Suprapubic skin (tissue), 4 donors: ENCODE measurements at regions not wholly inside any gene's neighbourhood (a gene's known extent, or its start where the extent isn't known, plus 50 kb on each side); places are given as distances from the start of the nearest gene placed in this dataset.

ENCODE experiments used
- DNase-seq, 2 donors: peaks; one replicate each; pipeline ENCODE4 v3.0.0-alpha.2; 2019; ENCODE audit warnings: low spot score in 2 of 2
- H3K27ac ChIP-seq: fragments of 200-600 bp; sonication (generic); one replicate; pipeline ENCODE4 v1.5.1; 2019
- H3K27me3 ChIP-seq: fragments of 200-600 bp; sonication (generic); one replicate; pipeline ENCODE4 v1.5.1; 2019
- H3K36me3 ChIP-seq: fragments of 200-600 bp; sonication (generic); one replicate; pipeline ENCODE4 v1.5.1; 2019
- H3K4me1 ChIP-seq: fragments of 200-600 bp; sonication (generic); one replicate; pipeline ENCODE4 v1.5.1; 2019
- H3K4me3 ChIP-seq: fragments of 200-600 bp; sonication (generic); one replicate; pipeline ENCODE4 v1.5.1; 2019; ENCODE audit warnings: mild to moderate bottlenecking
- H3K9me3 ChIP-seq: fragments of 200-600 bp; sonication (generic); one replicate; pipeline ENCODE4 v1.5.1; 2019
- CTCF ChIP-seq, 2 donors: fragments of 200-600 bp in 1 of 2; fragments of 450-650 bp in 1 of 2; sonication (generic) in 1 of 2; IDR thresholded peaks; one replicate each; pipeline ENCODE4 v1.5.1; 2016 to 2019; ENCODE audit warnings: antibody characterized with exemption in 2 of 2, mild to moderate bottlenecking in 1 of 2, moderate library complexity in 1 of 2
- EP300 ChIP-seq: sonication (generic); formaldehyde crosslinking; IDR thresholded peaks from one replicate; pipeline ENCODE4 v1.6.1; 2017; ENCODE audit warnings: antibody characterized with exemption
- POLR2A ChIP-seq, 2 donors: fragments of 450-650 bp; IDR thresholded peaks; one replicate each; pipeline ENCODE4 v1.6.1; 2017; ENCODE audit warnings: antibody characterized with exemption in 2 of 2, mild to moderate bottlenecking in 2 of 2, moderate library complexity in 2 of 2
- POLR2AphosphoS5 ChIP-seq, 3 donors: sonication (generic); formaldehyde crosslinking; IDR thresholded peaks; one replicate each; pipeline ENCODE4 v1.6.1; 2017; ENCODE audit warnings: antibody characterized with exemption in 3 of 3
- WGBS: methylation state at CpG from one replicate; pipeline ENCODE4 v1.1.5; 2018; 5-methylcytosine and 5-hydroxymethylcytosine counted together

- H3K4me3 ChIP-seq: no peak overlapping the region
- WGBS: 79% methylated on average over 1 of the region's 1 CpG
- H3K27ac ChIP-seq: no peak overlapping the region
- no peaks in the 10 kb centered on the region for H3K9me3 ChIP-seq
- no peak for DNase-seq
- no peaks in the 10 kb centered on the region for H3K36me3 ChIP-seq
- TF ChIP-seq POLR2A (IDR thresholded peaks at IDR 0.05): no peak
- TF ChIP-seq CTCF (IDR thresholded peaks at IDR 0.05): no peak
- TF ChIP-seq POLR2AphosphoS5 (IDR thresholded peaks at IDR 0.05): no peak
- TF ChIP-seq EP300: no peak
- no peaks in the 10 kb centered on the region for H3K4me1 ChIP-seq
- no peaks in the 10 kb centered on the region for H3K27me3 ChIP-seq
Measured at GRCh38 chr5:57684299-57684702, 201.7 kb upstream of the ACTBL2 start.

GRCh38 chr5:57683036-57683630 lies 200.5 kb upstream of the ACTBL2 start:
- no peak for TF ChIP-seq POLR2A (IDR thresholded peaks at IDR 0.05)
- no peak for TF ChIP-seq CTCF (IDR thresholded peaks at IDR 0.05)
- TF ChIP-seq POLR2AphosphoS5 (IDR thresholded peaks at IDR 0.05): no peak
- TF ChIP-seq EP300: no peak
- no peaks in the 10 kb centered on the region for H3K4me1 ChIP-seq
- no peaks in the 10 kb centered on the region for H3K27me3 ChIP-seq
- 73% methylated on average over 2 of the region's 2 CpGs for WGBS
- H3K36me3 ChIP-seq: no peaks in the 10 kb centered on the region
- no peak overlapping the region for H3K27ac ChIP-seq
- no peak overlapping the region for H3K4me3 ChIP-seq
- DNase-seq: no peak
- no peaks in the 10 kb centered on the region for H3K9me3 ChIP-seq

- Histone ChIP-seq H3K4me1 (no peaks in the 10 kb centered on the region), H3K27me3 (no peaks in the 10 kb centered on the region), H3K36me3 (no peaks in the 10 kb centered on the region), H3K27ac (no peak overlapping the region), H3K4me3 (no peak overlapping the region), H3K9me3 (no peaks in the 10 kb centered on the region)
- WGBS: 85% methylated on average over 3 of the region's 3 CpGs
- TF ChIP-seq POLR2A (IDR thresholded peaks at IDR 0.05): no peak
- no peak for TF ChIP-seq CTCF (IDR thresholded peaks at IDR 0.05)
- no peak for TF ChIP-seq EP300
- TF ChIP-seq POLR2AphosphoS5 (IDR thresholded peaks at IDR 0.05): no peak
- DNase-seq: no peak
Measured at GRCh38 chr5:57681942-57682341, 199.3 kb upstream of the ACTBL2 start.

GRCh38 chr5:57680686-57681085 lies 198.1 kb upstream of the ACTBL2 start:
- H3K4me3 ChIP-seq: no peak overlapping the region
- no peaks in the 10 kb centered on the region for H3K9me3 ChIP-seq
- WGBS: 56% methylated on average over 1 of the region's 1 CpG
- H3K4me1 ChIP-seq: no peaks in the 10 kb centered on the region
- TF ChIP-seq EP300 (no peak), CTCF (IDR thresholded peaks at IDR 0.05) (no peak), POLR2AphosphoS5 (IDR thresholded peaks at IDR 0.05) (no peak), POLR2A (IDR thresholded peaks at IDR 0.05) (no peak)
- no peaks in the 10 kb centered on the region for H3K36me3 ChIP-seq
- H3K27ac ChIP-seq: no peak overlapping the region
- no peak for DNase-seq
- no peaks in the 10 kb centered on the region for H3K27me3 ChIP-seq

GRCh38 chr5:57677235-57677634 lies 194.6 kb upstream of the ACTBL2 start:
- H3K27me3 ChIP-seq: no peaks in the 10 kb centered on the region
- DNase-seq: no peak
- H3K36me3 ChIP-seq: no peaks in the 10 kb centered on the region
- no peak overlapping the region for H3K27ac ChIP-seq
- no peaks in the 10 kb centered on the region for H3K9me3 ChIP-seq
- H3K4me1 ChIP-seq: no peaks in the 10 kb centered on the region
- H3K4me3 ChIP-seq: no peak overlapping the region
- no peak for TF ChIP-seq POLR2A (IDR thresholded peaks at IDR 0.05)
- no peak for TF ChIP-seq CTCF (IDR thresholded peaks at IDR 0.05)
- no peak for TF ChIP-seq POLR2AphosphoS5 (IDR thresholded peaks at IDR 0.05)
- no peak for TF ChIP-seq EP300
